Mucosa of gallbladder (tissue), 1 donor: ENCODE measurements at regions not wholly inside any gene's neighbourhood (a gene's known extent, or its start where the extent isn't known, plus 50 kb on each side); places are given as distances from the start of the nearest gene placed in this dataset.

Experiments used
- DNase-seq: peaks from one replicate; pipeline ENCODE4 v3.0.0-alpha.2; 2020; ENCODE audit warnings: low spot score
- donor health status: DM: no; HTN: no; CAD: no.

- peak; percentile 30 for DNase-seq
Observed at GRCh38 chr3:76685858-76686257, 354.0 kb upstream of the ROBO2 start.

GRCh38 chr3:76687019-76687418, 352.9 kb upstream of the ROBO2 start:
- DNase-seq, result no peak

GRCh38 chr3:76694063-76694462, 345.8 kb upstream of the ROBO2 start:
- DNase-seq, result no peak

- DNase-seq, result peak; percentile 10
Observed at GRCh38 chr3:76698136-76698706, 341.7 kb upstream of the ROBO2 start.

- no peak for DNase-seq
Observed at GRCh38 chr3:76699846-76700245, 340.1 kb upstream of the ROBO2 start.

GRCh38 chr3:76700323-76700722, 339.6 kb upstream of the ROBO2 start:
- no peak for DNase-seq

- DNase-seq, result no peak
Observed at GRCh38 chr3:76702676-76703075, 337.2 kb upstream of the ROBO2 start.

- no peak for DNase-seq
Observed at GRCh38 chr3:76715426-76715825, 324.5 kb upstream of the ROBO2 start.

GRCh38 chr3:76723366-76723765, 316.5 kb upstream of the ROBO2 start:
- no peak for DNase-seq

GRCh38 chr3:76724075-76724474, 315.8 kb upstream of the ROBO2 start:
- no peak for DNase-seq

GRCh38 chr3:76724706-76725105, 315.2 kb upstream of the ROBO2 start:
- no peak for DNase-seq

- DNase-seq, result no peak
Observed at GRCh38 chr3:76726034-76726433, 313.9 kb upstream of the ROBO2 start.

- DNase-seq, result no peak
Observed at GRCh38 chr3:76728426-76728825, 311.5 kb upstream of the ROBO2 start.

GRCh38 chr3:76731471-76731870, 308.4 kb upstream of the ROBO2 start:
- no peak for DNase-seq

GRCh38 chr3:76733073-76733759, 306.7 kb upstream of the ROBO2 start:
- no peak for DNase-seq

- DNase-seq, result no peak
Observed at GRCh38 chr3:76735152-76735551, 304.7 kb upstream of the ROBO2 start.

- DNase-seq, result no peak
Observed at GRCh38 chr3:76753599-76753998, 286.3 kb upstream of the ROBO2 start.

GRCh38 chr3:76754247-76754646, 285.7 kb upstream of the ROBO2 start:
- no peak for DNase-seq

- peak; percentile 33 for DNase-seq
Observed at GRCh38 chr3:76756577-76756976, 283.3 kb upstream of the ROBO2 start.

GRCh38 chr3:76760336-76760735, 279.6 kb upstream of the ROBO2 start:
- DNase-seq, result no peak

- peak; percentile 63 for DNase-seq
Observed at GRCh38 chr3:76765511-76765910, 274.4 kb upstream of the ROBO2 start.

- no peak for DNase-seq
Observed at GRCh38 chr3:76768912-76769311, 271.0 kb upstream of the ROBO2 start.

GRCh38 chr3:76776927-76777326, 263.0 kb upstream of the ROBO2 start:
- no peak for DNase-seq

- DNase-seq, result no peak
Observed at GRCh38 chr3:76788206-76788605, 251.7 kb upstream of the ROBO2 start.
